NCI-H2196 treated with DMSO at 0.1 percent for 48 hours (cell line): ENCODE measurements at regions not wholly inside any gene's neighbourhood (a gene's known extent, or its start where the extent isn't known, plus 50 kb on each side); places are given as distances from the start of the nearest gene placed in this dataset.

Experiments used
- DNase-seq: peaks from one replicate; lab custom pipeline; 2025; ENCODE audit not compliant: unreplicated experiment; lab: John Stamatoyannopoulos, UW

DNA sequence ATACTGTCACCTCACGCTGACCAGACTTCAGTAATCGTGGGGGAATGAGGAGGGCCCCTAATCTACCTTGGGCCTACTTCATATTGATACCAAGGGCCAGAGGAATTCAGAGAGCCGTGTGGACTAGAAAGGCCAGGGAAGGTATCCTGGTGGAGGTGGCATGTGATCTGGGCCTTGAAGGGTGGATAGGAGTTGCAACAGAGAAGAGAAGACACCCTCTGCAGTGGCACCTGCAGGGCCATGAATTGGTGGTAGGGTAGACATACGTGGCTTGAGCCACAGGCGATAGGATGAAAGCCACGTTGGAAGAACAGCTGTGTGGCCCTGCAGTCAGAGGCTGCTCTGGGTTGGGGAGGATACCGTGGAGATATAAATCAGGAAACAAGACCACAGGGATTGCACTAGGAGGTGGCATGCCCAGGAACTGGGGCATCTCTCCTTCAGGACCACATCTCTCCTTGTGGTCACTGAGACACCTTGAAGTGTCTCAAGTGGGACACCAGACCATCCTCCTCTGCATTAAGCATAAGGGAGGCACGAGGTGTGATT, 141.4 kb downstream of the CYP26B1 start:
- no peak for DNase-seq

DNA sequence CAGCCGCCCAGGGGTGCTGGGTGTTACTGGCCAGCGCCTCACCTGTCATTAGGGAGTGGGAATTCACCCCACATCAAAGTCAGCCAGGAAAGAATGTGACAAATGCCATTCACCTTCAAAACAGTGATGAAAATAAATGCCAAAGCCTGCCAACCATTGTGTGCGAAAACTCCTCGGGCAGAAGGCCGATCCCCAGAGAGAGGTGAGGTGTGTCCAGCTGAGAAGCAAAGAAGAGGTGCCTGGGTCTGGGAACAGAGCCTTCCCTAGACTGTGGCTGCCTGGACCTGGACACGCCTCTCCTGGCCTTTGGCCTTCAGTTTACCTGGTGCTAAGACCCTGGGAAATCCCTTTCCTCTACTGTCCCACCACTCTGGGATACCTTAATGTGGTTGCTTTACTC, 142.7 kb downstream of the CYP26B1 start:
- no peak for DNase-seq

DNA sequence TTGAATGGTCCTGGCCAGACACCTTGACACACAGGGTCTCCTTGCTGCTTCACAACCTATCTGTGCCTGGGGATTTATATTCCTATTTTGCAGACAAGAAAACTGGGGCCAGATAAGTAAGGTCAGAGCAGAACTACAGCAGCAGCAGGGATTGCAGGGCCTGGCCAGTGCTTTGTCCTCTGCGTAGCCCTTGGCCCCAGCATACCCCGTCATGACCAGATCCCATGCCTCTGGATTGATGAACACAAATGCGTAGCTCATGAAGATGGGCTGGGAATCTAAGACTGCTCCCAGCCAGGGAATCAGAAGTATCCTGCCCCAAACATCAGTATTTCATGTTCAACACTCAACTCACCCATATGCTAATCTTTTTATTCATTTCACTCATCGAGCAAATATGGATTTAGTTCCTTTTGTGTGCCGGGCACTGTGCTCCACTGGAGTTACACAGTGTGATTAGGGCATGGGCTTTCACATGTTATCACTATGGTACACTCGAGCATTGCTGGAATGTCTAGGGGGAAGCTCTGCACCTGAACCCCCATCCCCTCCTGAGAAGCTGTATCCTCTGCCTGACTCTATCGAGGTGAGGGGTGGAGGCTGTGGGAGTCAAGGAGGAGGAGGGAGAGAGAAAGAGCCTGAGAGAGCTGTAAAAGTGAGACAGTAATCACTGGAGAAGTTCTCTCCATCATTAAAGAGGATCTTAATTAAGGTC, 143.3 kb downstream of the CYP26B1 start:
- no peak for DNase-seq

DNA sequence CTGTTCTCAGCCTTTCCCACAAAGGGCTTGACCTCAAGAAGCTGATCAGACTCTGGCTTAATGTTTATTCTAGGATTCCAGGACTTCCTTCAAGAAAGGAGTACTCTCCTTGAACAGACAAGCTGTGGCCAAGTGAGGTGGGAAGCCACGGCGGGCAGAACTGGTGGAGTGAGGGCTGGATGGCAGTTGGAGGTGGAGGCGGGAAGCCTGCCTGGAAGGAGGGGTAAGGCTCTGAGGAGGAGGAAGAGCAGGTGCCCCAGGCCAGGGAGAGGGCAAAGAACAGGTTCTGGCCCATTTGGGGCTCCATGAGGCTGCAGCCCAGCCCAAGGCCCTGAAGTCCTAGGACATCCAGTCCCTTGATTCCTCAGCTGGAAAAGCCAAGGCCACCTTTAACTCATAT, 143.9 kb downstream of the CYP26B1 start:
- DNase-seq: no peak

DNA sequence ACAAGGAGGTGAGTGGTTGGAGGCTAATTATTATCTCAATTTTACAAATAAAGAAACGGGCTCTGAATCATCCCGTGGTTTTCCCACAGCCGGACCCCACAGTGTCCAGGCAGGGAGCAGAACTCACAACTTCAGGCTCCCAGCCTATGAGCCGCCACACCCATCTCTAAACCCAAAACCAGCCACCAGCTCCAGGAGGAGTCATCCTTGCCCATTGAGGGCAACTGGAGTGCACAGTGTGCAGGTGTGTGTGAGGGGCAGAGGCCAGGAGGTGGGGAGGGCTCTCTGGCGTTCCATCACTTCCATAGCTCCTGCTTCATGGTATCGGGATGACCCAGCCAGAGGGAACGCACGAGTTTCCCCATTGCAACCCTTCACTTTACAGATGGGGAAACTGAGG, 144.5 kb downstream of the CYP26B1 start:
- DNase-seq: no peak

DNA sequence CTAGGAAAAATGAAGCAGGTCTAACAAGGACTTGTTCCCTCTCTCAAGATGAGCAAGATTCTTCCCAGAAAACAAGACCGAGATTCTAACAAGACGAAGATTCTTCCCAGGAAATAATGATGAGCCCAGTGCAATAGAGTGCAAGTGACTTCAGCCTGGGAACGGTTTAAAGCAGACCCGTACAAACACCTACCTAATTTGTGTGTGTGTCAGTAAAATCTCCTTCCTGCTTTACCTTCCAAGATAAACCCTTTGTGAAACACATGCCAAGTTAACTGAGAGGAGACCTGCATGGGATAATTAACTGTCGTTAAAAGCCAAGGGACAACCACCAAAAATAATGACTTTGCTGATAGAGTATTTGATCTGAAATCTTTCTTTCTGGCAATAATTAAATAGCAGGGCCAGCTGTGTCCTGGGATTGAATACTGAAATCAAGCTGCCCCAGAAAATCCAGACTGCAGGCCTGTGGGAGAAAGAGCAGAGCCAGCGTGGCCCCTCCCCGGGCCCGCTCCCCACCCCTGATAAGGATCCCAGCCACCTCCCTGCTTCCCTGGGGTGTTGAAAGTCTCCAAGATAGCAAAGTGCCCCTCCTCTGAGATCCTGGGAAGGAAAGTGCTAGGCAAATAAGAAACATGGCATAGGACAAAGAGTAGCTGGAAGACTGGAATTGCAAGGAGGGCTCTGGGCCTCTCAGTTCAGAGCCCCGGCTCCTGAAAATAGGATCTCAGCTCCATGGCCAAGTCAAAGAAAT, 145.5 kb downstream of the CYP26B1 start:
- no peak for DNase-seq

DNA sequence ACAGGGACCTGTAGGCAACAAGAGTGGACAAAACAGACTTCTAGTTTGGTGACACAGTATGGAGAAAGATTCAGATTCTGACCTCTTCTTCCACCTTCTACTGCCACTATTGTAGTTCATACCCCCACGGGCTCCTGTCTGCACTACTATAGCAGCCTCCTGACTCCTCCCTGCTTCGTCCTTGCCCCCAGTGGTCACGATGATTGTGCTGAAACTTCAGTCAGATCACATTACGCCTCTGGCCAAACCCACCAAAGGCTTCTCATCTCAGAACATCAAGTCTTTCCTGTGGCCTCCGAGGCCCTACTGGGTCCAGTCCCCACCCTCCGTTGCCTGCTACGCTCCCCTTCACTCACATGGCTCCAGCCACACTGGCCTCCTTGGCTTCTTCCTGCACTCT, 147.6 kb downstream of the CYP26B1 start:
- DNase-seq: no peak

DNA sequence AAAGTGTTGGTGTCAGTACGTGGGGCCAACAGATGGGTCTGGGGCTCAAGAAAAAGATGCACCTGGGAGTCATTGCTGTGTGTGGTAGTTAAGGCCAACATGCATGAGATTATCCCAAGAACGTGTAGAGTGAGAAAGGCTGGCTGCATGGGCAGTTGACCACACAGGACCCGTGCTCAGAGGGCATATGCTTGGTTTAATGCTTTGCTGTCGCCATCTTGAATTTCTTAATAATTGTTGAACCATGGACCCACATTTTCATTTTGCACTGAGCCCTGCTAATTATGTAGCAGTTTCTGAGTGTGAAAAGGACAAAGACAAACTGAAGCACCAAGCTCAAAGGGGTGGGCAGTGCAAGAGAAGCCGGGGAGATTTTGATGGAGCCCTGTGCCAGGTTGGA, 148.1 kb downstream of the CYP26B1 start:
- no peak for DNase-seq

DNA sequence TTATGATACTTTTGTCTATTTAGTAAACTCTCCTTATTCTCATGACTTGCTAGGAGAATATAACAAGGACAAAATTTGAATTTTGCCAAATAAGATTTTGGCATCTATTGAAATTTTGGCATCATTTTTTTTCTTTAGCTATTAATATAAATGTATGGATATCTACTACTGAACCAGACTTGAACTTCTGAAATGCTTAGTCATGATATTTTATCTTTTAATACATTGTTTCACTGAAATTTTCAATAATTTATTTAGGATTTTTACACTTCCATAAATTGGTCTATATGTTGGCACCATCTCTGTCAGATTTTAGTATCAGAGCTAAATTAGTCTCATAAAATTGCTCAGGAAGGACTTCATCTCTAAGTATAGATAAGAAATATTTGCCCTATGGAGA, 149.8 kb downstream of the CYP26B1 start:
- no peak for DNase-seq

DNA sequence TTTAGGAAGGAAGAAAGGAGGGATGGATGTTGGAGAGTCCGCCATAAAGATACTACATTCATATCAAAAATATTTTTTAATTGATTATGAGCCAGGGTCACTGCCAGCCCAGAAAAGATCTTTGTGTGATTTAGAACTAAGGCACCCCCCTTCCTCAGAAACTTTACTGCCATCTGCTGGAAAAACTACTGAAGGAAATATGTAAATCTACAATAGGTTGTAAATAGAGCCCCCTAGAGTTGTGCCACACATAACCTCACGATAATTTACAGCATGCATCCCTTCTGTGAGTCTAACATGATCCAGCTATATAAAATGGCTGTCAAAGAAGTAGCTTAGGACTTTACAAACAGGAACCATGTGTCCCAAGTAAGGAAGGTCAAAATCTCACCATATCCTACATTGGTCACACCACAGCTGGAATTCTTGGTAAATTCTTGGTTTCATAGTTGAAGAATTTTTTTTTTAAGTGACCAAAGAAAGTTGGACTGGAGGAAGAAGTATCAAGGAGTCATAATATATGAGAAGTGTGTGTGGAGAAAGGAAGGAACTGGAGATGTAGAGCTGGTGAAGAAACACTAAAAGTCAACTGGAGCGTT, 152.5 kb downstream of the CYP26B1 start:
- no peak for DNase-seq

DNA sequence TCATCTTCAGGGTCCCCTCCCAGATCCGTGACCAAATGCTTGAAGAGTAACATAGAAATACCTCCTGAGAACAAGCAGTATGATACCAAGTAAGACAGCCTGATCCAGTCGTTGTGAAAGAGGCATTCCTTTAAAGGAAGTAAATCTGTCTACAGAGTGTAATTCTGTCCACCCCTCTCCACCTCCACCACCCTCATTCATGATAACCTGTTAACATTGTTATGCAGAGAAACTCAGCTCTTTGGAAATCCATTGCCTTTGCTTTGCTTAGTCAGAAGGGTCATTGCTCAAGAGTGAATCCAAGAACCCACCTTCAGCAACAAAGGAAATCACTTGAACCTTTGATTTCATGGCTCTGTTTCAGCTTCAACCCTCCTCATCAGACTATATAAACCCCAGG, 155.6 kb downstream of the CYP26B1 start:
- DNase-seq: no peak

DNA sequence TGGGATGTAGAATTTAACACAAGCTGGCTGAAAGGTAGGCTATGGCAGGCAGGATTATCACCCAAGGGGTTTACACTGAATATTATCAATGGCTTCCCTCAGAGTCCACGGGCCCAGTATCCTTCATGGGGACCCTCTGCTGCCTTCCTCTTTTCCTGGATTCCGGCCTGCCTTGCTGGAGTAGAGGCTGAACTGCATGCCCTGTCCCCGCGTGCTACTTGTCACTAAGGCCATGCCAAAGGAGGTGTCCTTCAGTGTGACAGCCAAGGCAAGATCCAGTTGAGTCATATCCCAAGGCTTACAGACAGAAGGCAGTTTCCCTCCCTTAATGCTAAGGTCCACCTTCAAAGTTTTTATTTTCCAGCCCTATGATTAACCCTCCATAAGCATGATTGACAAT, 156.3 kb downstream of the CYP26B1 start:
- DNase-seq: no peak

DNA sequence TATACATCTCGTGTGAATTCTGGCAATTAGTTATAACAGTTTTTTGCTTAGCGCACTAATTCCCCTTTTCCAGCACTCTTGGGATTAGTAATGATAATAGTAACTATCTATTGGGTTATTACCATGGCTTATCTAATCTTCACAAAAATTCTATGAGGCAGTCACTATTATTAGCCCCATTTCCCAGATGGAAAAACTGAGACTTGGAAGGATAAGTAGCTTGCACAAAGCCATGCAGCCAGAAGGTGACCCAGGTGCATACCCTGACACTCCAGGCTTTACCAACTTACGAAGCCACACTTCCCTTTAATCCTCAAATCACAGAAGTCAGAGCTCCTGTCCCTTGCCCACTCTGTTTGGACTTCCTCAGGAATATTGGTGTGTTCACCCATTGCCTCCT, 156.8 kb downstream of the CYP26B1 start:
- DNase-seq: no peak

DNA sequence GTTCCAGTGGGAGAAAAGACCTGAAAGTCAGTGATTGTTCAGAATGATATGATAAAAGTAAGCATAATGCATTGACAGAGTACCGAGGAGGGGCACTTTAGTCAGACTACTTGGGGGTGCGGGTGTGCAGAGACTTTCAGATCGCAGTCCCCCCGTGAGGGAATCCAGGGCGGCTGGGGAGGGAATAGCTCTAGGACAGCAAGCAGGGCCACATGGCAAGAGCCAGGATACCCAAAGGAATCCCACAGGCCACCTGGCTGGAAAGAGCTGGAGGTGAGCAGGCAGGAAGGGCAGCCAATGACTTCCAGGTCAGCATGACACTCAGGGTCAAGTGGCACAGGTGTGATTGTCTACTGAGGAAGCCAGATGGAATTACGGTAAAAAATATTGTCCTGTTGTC, 157.5 kb downstream of the CYP26B1 start:
- DNase-seq: no peak

DNA sequence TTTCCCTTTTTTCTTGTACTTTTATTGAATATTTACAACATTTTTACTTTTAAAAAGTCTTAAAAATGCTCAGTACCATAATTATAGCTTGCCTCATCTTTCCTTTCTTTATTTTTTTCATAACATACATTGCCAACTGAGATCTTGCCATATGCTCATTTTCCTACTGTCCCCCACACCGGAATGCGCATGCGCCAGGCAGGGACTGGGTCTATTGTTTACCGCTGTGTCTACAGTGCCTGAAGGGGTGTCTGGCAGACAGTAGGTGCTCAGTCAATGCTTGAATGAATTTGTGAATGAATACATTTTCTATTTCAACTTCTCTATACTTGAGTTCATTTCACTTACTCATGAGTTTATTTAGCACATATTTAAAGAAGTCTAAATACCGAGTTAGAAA, 158.0 kb downstream of the CYP26B1 start:
- DNase-seq: no peak

DNA sequence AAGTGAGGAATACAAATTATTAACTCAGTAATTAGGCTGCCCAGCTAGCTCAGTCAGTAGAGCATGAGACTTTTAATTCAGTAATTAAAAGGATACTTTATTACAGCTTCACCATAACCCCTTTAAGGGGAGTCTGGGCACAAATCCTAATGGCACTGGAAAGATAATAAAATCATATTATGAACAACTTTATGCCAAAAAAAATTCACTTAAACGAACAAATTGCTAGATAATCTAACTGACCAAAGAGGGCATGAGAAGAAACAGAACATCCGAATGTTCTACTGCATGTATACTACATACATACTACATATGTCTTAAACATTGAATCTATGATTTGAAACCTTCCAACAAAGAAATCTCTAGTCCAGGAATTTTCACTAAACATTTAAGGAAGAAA, 159.5 kb downstream of the CYP26B1 start:
- no peak for DNase-seq

DNA sequence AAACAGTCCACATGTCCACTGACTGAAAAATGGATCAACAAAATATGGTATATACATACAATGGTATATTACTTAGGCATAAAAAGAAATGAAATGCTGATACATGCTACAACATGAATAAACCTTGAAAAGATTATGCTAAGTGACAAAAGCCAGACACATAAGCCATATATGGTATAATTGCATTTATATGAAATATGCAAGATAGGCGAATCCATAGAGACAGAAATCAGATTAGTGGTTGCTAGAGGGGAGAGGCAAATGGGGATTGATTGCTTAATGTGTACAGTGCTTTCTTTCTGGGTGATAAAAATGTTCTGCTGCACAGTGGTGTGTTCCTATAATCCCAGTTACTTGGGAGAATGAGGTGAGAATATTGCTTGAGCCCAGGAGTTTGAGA, 171.0 kb downstream of the CYP26B1 start:
- no peak for DNase-seq

DNA sequence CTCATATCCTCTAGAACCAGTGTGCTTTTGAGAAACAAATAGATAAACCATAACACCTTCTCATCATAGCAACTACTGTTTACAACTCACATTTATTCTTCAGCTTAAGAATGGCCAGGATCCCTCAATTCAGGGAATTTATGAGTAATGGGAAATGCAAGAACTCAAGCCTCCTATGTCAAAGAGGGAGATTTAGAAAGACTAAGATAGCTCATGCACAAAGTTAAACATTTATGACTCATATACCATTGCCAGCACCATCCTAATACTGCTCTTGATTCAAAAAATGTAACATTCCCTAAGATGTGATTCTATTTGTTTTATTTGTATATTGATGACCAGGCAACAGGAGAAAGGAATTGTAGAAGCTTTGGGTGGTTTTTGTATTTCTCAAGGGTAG, 172.8 kb downstream of the CYP26B1 start:
- DNase-seq: no peak

DNA sequence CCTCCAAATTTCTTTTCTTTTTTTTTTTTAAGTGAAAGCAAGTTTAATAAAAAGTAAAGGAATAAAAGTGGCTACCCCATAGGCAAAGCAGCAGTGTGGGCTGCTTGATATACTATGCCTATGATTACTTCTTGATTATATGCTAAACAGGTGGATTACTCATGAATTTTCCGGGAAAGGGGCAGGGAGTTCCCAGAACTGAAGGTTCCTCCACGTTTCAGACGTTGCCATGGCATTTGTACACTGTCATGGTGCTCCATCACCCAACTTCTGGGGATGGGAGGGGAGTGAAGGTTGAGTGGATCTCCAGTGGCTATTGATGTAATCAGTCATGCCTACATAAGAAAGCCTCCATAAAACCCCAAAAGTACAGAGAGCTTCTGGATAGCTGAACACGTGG, 176.2 kb downstream of the CYP26B1 start:
- DNase-seq: no peak

DNA sequence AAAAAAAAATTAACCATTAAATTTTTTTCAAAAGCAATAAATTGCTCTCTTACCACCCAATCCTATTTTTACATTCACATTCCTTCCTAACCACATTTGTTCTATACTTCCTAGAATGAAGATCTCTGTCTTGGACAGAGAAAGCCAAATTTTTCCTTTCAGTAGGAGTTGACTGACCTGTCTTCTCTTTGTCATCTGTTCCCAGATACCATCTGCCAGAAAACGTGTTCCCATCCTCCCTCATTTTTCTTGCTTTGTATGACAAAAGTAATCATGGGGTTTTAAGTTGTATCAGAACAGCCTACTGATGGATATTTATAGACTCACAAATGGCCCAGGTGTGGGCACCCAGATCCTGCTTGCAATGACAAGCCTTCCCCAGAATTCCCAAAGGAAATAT, 182.1 kb downstream of the CYP26B1 start:
- no peak for DNase-seq

DNA sequence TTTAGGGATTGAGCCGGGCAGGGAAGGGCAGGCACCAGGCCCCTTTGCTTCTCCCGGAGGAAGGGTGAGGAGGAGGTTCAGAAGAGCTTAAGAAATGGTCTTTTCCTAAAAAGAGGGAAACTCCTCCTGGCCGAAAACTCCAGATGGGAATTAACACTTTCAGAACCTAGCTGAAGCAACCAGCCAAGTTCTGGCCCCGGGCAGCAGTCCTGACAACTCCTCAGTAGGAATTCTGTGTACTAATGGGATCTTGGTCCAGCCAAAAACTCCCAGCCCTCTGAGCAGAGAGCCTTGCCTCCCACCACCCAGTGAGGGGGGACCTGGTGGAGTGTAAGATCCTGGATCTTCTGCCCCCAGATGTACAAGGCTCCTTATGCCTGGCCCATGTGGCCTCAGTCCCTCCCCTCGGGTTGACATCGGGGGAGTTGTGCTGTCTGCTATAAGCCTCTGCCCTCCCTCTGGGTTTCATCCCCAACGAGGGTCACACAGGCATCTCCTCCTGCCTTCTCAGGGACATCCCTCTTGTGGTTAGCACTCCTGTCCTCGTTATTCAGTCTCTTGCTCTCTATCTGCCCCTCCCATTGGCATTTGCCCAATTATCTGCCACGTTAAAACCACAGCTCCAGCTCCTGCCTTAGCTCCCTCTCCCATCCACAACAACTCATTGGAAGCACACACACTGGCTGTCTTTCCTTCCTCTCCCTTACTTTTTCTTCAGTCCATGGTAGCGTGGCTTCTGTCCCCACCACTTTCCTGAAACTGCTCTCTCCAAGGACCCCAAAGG, 184.6 kb downstream of the CYP26B1 start:
- DNase-seq: no peak
